ENCODE measurements at regions not wholly inside any gene's neighbourhood (a gene's known extent, or its start where the extent isn't known, plus 50 kb on each side); places are given as distances from the start of the nearest gene placed in this dataset.

- ATAC-seq (no peak), DNase-seq (no peak)
- POLR2A ChIA-PET, result no interaction called here
- Mint-ChIP-seq H3K36me3 (ENCODE audit: low read depth) (no peaks in the 10 kb centered on the region), H3K27me3 (ENCODE audit: low read depth) (peaks cover 63% of the 10 kb centered on the region), H3K4me3 (no peak overlapping the region), H3K4me1 (ENCODE audit: low read depth) (no peaks in the 10 kb centered on the region), H3K27ac (no peak overlapping the region), H3K9me3 (ENCODE audit: insufficient read depth) (no peaks in the 10 kb centered on the region)
- CTCF ChIA-PET, result interaction anchor here (1.1 kb wide), 1 partner anchor 17 kb away, joined by 3 read pairs; no protein-coding TSS in a partner anchor
Observed at GRCh38 chr5:1670351-1670750, 129.3 kb downstream of the MRPL36 start.

DNA sequence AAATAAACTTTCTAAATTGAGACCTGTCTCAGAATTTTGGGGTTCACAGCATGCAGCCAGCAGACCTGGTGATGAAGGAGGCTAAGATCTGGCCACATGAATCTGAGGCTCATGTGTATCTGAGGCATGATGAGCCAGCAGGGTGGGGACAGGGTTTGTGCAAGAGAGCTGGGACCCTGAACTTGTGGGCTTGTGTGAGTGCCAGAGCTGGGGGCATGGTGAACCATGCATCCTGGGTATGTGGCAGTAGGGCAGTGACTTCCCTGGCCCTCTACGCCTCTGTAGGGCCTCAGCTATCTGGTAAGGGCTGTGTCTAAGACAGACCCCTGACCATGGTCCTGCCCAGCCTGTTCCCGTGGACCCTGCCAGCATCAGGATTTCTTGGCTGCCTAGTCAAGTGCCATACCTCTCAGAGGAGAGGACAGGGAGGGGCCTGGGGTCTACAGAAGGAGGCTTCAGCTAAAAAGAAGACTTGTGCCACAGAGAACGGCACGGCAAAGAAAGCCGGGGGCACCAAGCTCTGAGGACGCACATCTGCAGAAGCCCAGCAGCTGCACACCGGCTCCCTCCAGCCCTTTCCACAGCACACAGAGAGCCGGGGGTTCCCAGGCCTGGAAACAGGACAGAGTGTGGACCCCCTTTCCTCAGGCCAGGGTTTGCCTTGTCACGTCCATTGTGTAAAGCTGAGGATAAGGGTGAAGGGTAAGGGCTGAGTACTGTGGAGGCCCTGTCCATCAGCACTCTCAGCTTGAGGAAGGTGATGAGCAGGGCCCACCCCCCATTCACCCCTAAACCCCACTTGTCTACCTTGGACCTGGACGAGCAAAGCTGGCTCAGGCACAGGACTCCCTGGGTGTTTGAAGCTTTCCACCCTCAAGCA is 130.1 kb downstream of the MRPL36 start:
- no peak for ATAC-seq
- H3K27ac Mint-ChIP-seq, result no peak overlapping the region
- no peaks in the 10 kb centered on the region for H3K9me3 Mint-ChIP-seq (ENCODE audit: insufficient read depth)
- CTCF ChIA-PET, result interaction anchor here (0.8 to 1.1 kb wide), 3 partner anchors 16 to 96 kb away, joined by 3 read pairs; no protein-coding TSS in a partner anchor
- no peak overlapping the region for H3K4me3 Mint-ChIP-seq
- H3K4me1 Mint-ChIP-seq (ENCODE audit: low read depth), result no peaks in the 10 kb centered on the region
- POLR2A ChIA-PET, result no interaction called here
- H3K27me3 Mint-ChIP-seq (ENCODE audit: low read depth), result peaks cover 65% of the 10 kb centered on the region
- no peaks in the 10 kb centered on the region for H3K36me3 Mint-ChIP-seq (ENCODE audit: low read depth)
- DNase-seq, result no peak

DNA sequence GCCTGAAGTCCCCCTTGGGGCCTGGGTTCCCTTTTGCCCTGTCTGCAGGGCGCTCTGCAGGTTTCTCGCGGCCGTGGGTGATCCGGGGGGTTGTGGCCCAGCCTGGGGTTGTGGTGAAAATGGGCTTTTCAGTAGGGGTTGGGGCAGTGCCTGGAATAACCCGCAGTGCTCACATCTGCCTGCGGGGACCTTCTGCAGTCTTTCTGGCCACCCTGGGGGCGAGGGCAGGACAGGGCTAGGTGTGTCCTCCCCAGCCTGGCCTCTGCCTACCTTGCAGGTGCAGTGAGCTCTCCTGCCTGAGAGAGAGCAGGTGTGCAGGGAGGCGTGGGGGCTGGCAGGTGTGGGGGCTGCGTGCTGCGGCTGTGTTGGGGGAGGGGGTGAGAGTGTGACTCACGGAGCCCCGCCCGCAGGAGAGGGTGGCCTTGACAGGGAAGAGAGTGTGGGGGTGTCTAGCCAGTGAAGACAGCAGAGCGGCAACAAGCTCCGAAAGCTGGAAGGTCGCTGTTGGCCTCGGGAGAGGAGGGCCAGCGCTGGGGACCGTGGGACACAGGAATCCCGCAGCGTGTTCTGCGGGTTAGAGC is 131.4 kb downstream of the MRPL36 start:
- DNase-seq, result no peak
- ChIA-PET POLR2A (no interaction called here), CTCF (interaction anchor here (0.9 kb wide), 1 partner anchor 27 kb away, joined by 3 read pairs; no protein-coding TSS in a partner anchor)
- ATAC-seq, result no peak
- Mint-ChIP-seq H3K4me3 (no peak overlapping the region), H3K36me3 (ENCODE audit: low read depth) (no peaks in the 10 kb centered on the region), H3K4me1 (ENCODE audit: low read depth) (no peaks in the 10 kb centered on the region), H3K27ac (no peak overlapping the region), H3K27me3 (ENCODE audit: low read depth) (peaks cover 62% of the 10 kb centered on the region), H3K9me3 (ENCODE audit: insufficient read depth) (no peaks in the 10 kb centered on the region)

DNA sequence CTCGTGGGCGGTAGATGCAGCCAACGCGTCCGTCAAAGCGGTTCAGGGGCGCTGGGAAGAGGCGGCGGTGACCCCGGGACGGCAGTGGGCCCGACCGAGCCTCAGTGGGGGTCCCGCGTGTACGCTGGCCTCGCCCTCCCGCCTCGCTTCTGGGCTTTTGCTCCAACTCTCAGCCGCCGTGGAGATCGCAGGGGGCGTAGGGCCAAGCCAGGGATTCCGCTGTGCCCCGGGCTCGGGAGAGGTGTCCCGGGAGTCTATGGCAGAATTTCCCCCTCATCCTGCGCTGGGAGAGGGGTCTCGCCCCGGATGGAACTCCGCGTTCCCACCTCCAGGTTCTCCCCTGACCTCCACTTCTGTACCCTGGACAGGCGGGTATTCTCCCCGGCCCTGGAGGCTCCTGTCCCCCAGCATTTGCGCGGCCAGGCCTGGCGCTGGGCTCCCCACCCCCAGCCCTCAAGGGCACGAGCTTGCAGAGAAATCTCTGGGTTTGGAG is 131.9 kb downstream of the MRPL36 start:
- H3K4me3 Mint-ChIP-seq, result no peak overlapping the region
- no peak overlapping the region for H3K27ac Mint-ChIP-seq
- ChIA-PET POLR2A (no interaction called here), CTCF (no interaction called here)
- peaks cover 57% of the 10 kb centered on the region for H3K27me3 Mint-ChIP-seq (ENCODE audit: low read depth)
- ATAC-seq, result no peak
- H3K9me3 Mint-ChIP-seq (ENCODE audit: insufficient read depth), result no peaks in the 10 kb centered on the region
- H3K36me3 Mint-ChIP-seq (ENCODE audit: low read depth), result no peaks in the 10 kb centered on the region
- no peaks in the 10 kb centered on the region for H3K4me1 Mint-ChIP-seq (ENCODE audit: low read depth)
- DNase-seq, result no peak

- Mint-ChIP-seq H3K27me3 (ENCODE audit: low read depth) (peaks cover 52% of the 10 kb centered on the region), H3K36me3 (ENCODE audit: low read depth) (no peaks in the 10 kb centered on the region), H3K27ac (no peak overlapping the region), H3K9me3 (ENCODE audit: insufficient read depth) (no peaks in the 10 kb centered on the region), H3K4me1 (ENCODE audit: low read depth) (no peaks in the 10 kb centered on the region), H3K4me3 (no peak overlapping the region)
- ChIA-PET CTCF (no interaction called here), POLR2A (no interaction called here)
- DNase-seq (peak; percentile 37), ATAC-seq (no peak)
Observed at GRCh38 chr5:1666812-1667588, 132.6 kb downstream of the MRPL36 start.

DNA sequence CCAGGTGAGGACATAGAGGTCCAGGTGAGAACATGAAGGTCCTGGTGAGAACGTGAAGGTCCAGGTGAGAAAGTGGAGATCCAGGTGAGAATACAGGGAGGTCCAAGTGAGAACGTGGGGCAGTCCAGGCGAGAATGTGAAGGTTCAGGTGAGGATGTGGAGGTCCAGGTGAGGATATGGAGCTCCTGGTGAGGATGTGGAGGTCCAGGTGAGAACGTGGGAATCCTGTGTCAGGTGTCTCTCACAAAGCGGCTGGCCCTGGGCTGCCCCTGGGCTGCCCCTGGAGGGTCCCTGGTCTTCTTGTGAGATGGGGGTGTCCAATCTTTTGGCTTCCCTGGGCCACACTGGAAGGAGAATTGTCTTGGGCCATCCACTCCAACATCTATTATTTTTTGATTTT is 133.4 kb downstream of the MRPL36 start:
- H3K27me3 Mint-ChIP-seq (ENCODE audit: low read depth), result peaks cover 49% of the 10 kb centered on the region
- ChIA-PET CTCF (no interaction called here), POLR2A (no interaction called here)
- no peaks in the 10 kb centered on the region for H3K9me3 Mint-ChIP-seq (ENCODE audit: insufficient read depth)
- no peak overlapping the region for H3K4me3 Mint-ChIP-seq
- DNase-seq (no peak), ATAC-seq (no peak)
- no peak overlapping the region for H3K27ac Mint-ChIP-seq
- H3K36me3 Mint-ChIP-seq (ENCODE audit: low read depth), result no peaks in the 10 kb centered on the region
- no peaks in the 10 kb centered on the region for H3K4me1 Mint-ChIP-seq (ENCODE audit: low read depth)

- peaks cover 46% of the 10 kb centered on the region for H3K27me3 Mint-ChIP-seq (ENCODE audit: low read depth)
- H3K36me3 Mint-ChIP-seq (ENCODE audit: low read depth), result no peaks in the 10 kb centered on the region
- no peaks in the 10 kb centered on the region for H3K9me3 Mint-ChIP-seq (ENCODE audit: insufficient read depth)
- ChIA-PET CTCF (no interaction called here), POLR2A (no interaction called here)
- no peak overlapping the region for H3K4me3 Mint-ChIP-seq
- no peak for ATAC-seq
- DNase-seq, result no peak
- H3K4me1 Mint-ChIP-seq (ENCODE audit: low read depth), result no peaks in the 10 kb centered on the region
- no peak overlapping the region for H3K27ac Mint-ChIP-seq
Observed at GRCh38 chr5:1665803-1666202, 133.8 kb downstream of the MRPL36 start.

- POLR2A ChIA-PET, result interaction anchor here (0.7 kb wide), 1 partner anchor 280 kb away, joined by 3 read pairs; no protein-coding TSS in a partner anchor
- Mint-ChIP-seq H3K4me3 (no peak overlapping the region), H3K27ac (no peak overlapping the region), H3K9me3 (ENCODE audit: insufficient read depth) (no peaks in the 10 kb centered on the region), H3K36me3 (ENCODE audit: low read depth) (no peaks in the 10 kb centered on the region), H3K27me3 (ENCODE audit: low read depth) (peaks cover 44% of the 10 kb centered on the region), H3K4me1 (ENCODE audit: low read depth) (no peaks in the 10 kb centered on the region)
- no peak for ATAC-seq
- DNase-seq, result no peak
- CTCF ChIA-PET, result interaction anchor here (0.8 kb wide), 1 partner anchor 20 kb away, joined by 3 read pairs; no protein-coding TSS in a partner anchor
Observed at GRCh38 chr5:1665231-1665630, 134.4 kb downstream of the MRPL36 start.

DNA sequence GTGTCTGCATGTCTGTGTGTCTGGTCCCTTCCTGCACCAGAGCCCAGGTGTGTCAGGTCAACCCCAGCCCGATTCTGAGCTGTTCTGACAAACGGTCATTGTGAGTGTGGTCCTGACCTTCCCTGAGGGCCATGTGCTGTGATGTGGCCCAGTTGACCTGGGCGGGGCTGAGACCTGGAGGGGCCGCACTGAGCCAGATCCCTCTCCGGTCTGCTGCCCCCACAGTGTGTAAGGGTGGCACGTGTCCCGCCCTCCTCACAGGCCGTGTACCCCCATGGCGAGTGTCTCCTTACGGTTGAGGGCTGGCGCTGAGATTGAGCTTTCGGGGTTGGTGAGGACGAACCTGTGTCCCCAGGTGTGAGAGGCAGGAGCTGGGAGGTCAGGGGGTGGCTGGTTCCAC is 136.5 kb downstream of the MRPL36 start:
- DNase-seq (no peak), ATAC-seq (no peak)
- peaks cover 37% of the 10 kb centered on the region for H3K27me3 Mint-ChIP-seq (ENCODE audit: low read depth)
- no peak overlapping the region for H3K4me3 Mint-ChIP-seq
- H3K9me3 Mint-ChIP-seq (ENCODE audit: insufficient read depth), result no peaks in the 10 kb centered on the region
- no peaks in the 10 kb centered on the region for H3K4me1 Mint-ChIP-seq (ENCODE audit: low read depth)
- ChIA-PET POLR2A (no interaction called here), CTCF (no interaction called here)
- H3K27ac Mint-ChIP-seq, result no peak overlapping the region
- no peaks in the 10 kb centered on the region for H3K36me3 Mint-ChIP-seq (ENCODE audit: low read depth)

GRCh38 chr5:1662559-1663085 is 137.0 kb downstream of the MRPL36 start:
- H3K27me3 Mint-ChIP-seq (ENCODE audit: low read depth), result peaks cover 33% of the 10 kb centered on the region
- ChIA-PET CTCF (no interaction called here), POLR2A (no interaction called here)
- H3K4me3 Mint-ChIP-seq, result no peak overlapping the region
- no peaks in the 10 kb centered on the region for H3K4me1 Mint-ChIP-seq (ENCODE audit: low read depth)
- no peak for ATAC-seq
- no peak for DNase-seq
- H3K36me3 Mint-ChIP-seq (ENCODE audit: low read depth), result no peaks in the 10 kb centered on the region
- H3K27ac Mint-ChIP-seq, result no peak overlapping the region
- no peaks in the 10 kb centered on the region for H3K9me3 Mint-ChIP-seq (ENCODE audit: insufficient read depth)

DNA sequence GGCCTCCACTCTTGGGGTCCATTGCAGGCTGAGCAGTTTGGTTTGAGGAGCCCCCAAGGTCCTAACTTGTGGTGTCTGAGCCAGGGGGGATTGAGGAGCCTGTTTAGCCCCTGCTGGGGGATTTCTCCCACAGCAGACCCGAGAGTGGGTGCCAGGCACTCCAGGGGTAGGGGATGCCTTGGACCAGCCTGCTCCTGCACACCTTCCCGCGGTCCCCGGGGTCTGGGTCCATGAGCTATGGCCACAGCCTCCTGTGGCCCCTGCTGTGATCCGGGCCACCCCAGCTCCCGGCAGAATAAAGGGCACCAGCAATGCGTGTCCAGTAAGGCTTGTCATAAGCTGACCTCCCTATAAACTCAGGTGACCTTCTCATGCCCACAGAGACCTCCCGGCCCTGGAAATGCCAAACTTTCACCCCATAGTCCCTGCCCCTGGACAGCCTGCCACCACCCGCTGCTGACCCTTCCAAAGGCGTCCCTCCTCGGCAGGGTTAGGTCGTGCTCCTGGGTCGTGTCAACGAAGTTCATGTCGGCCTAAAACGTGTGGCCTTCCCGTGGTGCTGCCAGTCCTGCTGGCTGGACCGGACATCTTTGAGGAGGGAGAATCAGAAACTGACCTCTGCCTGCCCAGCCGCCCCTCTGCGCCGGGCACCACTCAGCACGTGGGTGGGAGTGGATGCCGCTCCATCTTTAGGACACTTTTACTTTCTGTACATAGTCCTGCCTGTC is 137.6 kb downstream of the MRPL36 start:
- POLR2A ChIA-PET, result no interaction called here
- H3K9me3 Mint-ChIP-seq (ENCODE audit: insufficient read depth), result no peaks in the 10 kb centered on the region
- no peaks in the 10 kb centered on the region for H3K36me3 Mint-ChIP-seq (ENCODE audit: low read depth)
- peaks cover 33% of the 10 kb centered on the region for H3K27me3 Mint-ChIP-seq (ENCODE audit: low read depth)
- no peak overlapping the region for H3K27ac Mint-ChIP-seq
- ATAC-seq (no peak), DNase-seq (no peak)
- H3K4me1 Mint-ChIP-seq (ENCODE audit: low read depth), result no peaks in the 10 kb centered on the region
- no peak overlapping the region for H3K4me3 Mint-ChIP-seq
- CTCF ChIA-PET, result no interaction called here
